IPS-15b (cell line): ENCODE measurements at regions not wholly inside any gene's neighbourhood (a gene's known extent, or its start where the extent isn't known, plus 50 kb on each side); places are given as distances from the start of the nearest gene placed in this dataset.
"Not testable (repeated sequence)": the region's sequence is repeated elsewhere in the genome, so short reads cannot be mapped to it uniquely, and the experiment has no call there.

ENCODE experiments used
- H3K27me3 ChIP-seq: one replicate; pipeline ENCODE4 v1.6.1; 2013; ENCODE audit warnings: low read length; ENCODE audit not compliant: control insufficient read depth, insufficient read depth
- H3K36me3 ChIP-seq: one replicate; pipeline ENCODE4 v1.6.1; 2013; ENCODE audit warnings: low read length; ENCODE audit not compliant: control insufficient read depth, insufficient read depth
- H3K4me1 ChIP-seq: one replicate; pipeline ENCODE4 v1.6.1; 2013; ENCODE audit warnings: mild to moderate bottlenecking, low read length; ENCODE audit not compliant: control insufficient read depth, insufficient read depth
- H3K4me3 ChIP-seq: one replicate; pipeline ENCODE4 v1.5.1; 2013; ENCODE audit warnings: low read depth, low read length
- H3K9ac ChIP-seq: one replicate; pipeline ENCODE4 v1.6.1; 2013; ENCODE audit warnings: low read depth, mild to moderate bottlenecking, low read length
- H3K9me3 ChIP-seq: one replicate; pipeline ENCODE4 v1.6.1; 2013; ENCODE audit warnings: mild to moderate bottlenecking, low read length; ENCODE audit not compliant: control insufficient read depth, insufficient read depth

- H3K4me1 ChIP-seq = no peaks in the 10 kb centered on the region
- H3K9me3 ChIP-seq = no peaks in the 10 kb centered on the region
- H3K9ac ChIP-seq = no peak overlapping the region
- H3K4me3 ChIP-seq = no peak overlapping the region
- no peaks in the 10 kb centered on the region for H3K27me3 ChIP-seq
- no peaks in the 10 kb centered on the region for H3K36me3 ChIP-seq
Measured at GRCh38 chr1:83075107-83075506, 923.8 kb downstream of the TTLL7 start.

- Histone ChIP-seq H3K4me3 (no peak overlapping the region), H3K4me1 (no peaks in the 10 kb centered on the region), H3K36me3 (no peaks in the 10 kb centered on the region), H3K9ac (no peak overlapping the region), H3K27me3 (no peaks in the 10 kb centered on the region), H3K9me3 (no peaks in the 10 kb centered on the region)
Measured at GRCh38 chr1:83067954-83068353, 931.0 kb downstream of the TTLL7 start.

GRCh38 chr1:83065952-83066727 lies 932.8 kb downstream of the TTLL7 start:
- H3K27me3 ChIP-seq = no peaks in the 10 kb centered on the region
- no peak overlapping the region for H3K4me3 ChIP-seq
- H3K9ac ChIP-seq = no peak overlapping the region
- no peaks in the 10 kb centered on the region for H3K9me3 ChIP-seq
- no peaks in the 10 kb centered on the region for H3K4me1 ChIP-seq
- H3K36me3 ChIP-seq = no peaks in the 10 kb centered on the region

GRCh38 chr1:83064589-83065242 lies 934.2 kb downstream of the TTLL7 start:
- Histone ChIP-seq H3K4me1 (no peaks in the 10 kb centered on the region), H3K9ac (no peak overlapping the region), H3K27me3 (no peaks in the 10 kb centered on the region), H3K36me3 (no peaks in the 10 kb centered on the region), H3K9me3 (no peaks in the 10 kb centered on the region), H3K4me3 (no peak overlapping the region)

GRCh38 chr1:83060651-83061390 lies 938.1 kb downstream of the TTLL7 start:
- H3K9ac ChIP-seq = no peak overlapping the region
- no peaks in the 10 kb centered on the region for H3K4me1 ChIP-seq
- no peaks in the 10 kb centered on the region for H3K36me3 ChIP-seq
- no peaks in the 10 kb centered on the region for H3K27me3 ChIP-seq
- H3K4me3 ChIP-seq = no peak overlapping the region
- no peaks in the 10 kb centered on the region for H3K9me3 ChIP-seq

- Histone ChIP-seq H3K36me3 (no peaks in the 10 kb centered on the region), H3K4me1 (no peaks in the 10 kb centered on the region), H3K9ac (no peak overlapping the region), H3K9me3 (no peaks in the 10 kb centered on the region), H3K27me3 (no peaks in the 10 kb centered on the region), H3K4me3 (no peak overlapping the region)
Measured at GRCh38 chr1:83060221-83060620, 938.7 kb downstream of the TTLL7 start.

GRCh38 chr1:83058327-83058726 lies 940.6 kb downstream of the TTLL7 start:
- Histone ChIP-seq H3K36me3 (no peaks in the 10 kb centered on the region), H3K9ac (no peak overlapping the region), H3K4me1 (no peaks in the 10 kb centered on the region), H3K27me3 (no peaks in the 10 kb centered on the region), H3K9me3 (no peaks in the 10 kb centered on the region), H3K4me3 (no peak overlapping the region)

- no peaks in the 10 kb centered on the region for H3K27me3 ChIP-seq
- H3K4me1 ChIP-seq = no peaks in the 10 kb centered on the region
- no peaks in the 10 kb centered on the region for H3K36me3 ChIP-seq
- H3K9me3 ChIP-seq = no peaks in the 10 kb centered on the region
- H3K4me3 ChIP-seq = no peak overlapping the region
- no peak overlapping the region for H3K9ac ChIP-seq
Measured at GRCh38 chr1:83055391-83056170, 943.4 kb downstream of the TTLL7 start.

GRCh38 chr1:83053446-83053845 lies 945.5 kb downstream of the TTLL7 start:
- Histone ChIP-seq H3K4me1 (no peaks in the 10 kb centered on the region), H3K4me3 (no peak overlapping the region), H3K9me3 (no peaks in the 10 kb centered on the region), H3K9ac (no peak overlapping the region), H3K27me3 (no peaks in the 10 kb centered on the region), H3K36me3 (no peaks in the 10 kb centered on the region)

GRCh38 chr1:83052865-83053264 lies 946.1 kb downstream of the TTLL7 start:
- Histone ChIP-seq H3K4me1 (no peaks in the 10 kb centered on the region), H3K36me3 (no peaks in the 10 kb centered on the region), H3K4me3 (no peak overlapping the region), H3K9me3 (no peaks in the 10 kb centered on the region), H3K9ac (no peak overlapping the region), H3K27me3 (no peaks in the 10 kb centered on the region)

GRCh38 chr1:83051053-83051452 lies 947.9 kb downstream of the TTLL7 start:
- H3K9ac ChIP-seq, H3K4me1 ChIP-seq, H3K36me3 ChIP-seq, H3K27me3 ChIP-seq, H3K9me3 ChIP-seq, H3K4me3 ChIP-seq: not testable (repeated sequence)
